GM12872 (cell line): ENCODE measurements at regions not wholly inside any gene's neighbourhood (a gene's known extent, or its start where the extent isn't known, plus 50 kb on each side); places are given as distances from the start of the nearest gene placed in this dataset.

Experiments
- CTCF ChIP-seq: IDR thresholded peaks from 3 replicates; pipeline ENCODE4 v1.5.1; 2011; ENCODE audit warnings: low read depth, mild to moderate bottlenecking, low read length, moderate library complexity; ENCODE audit not compliant: insufficient read depth

- TF ChIP-seq CTCF: no peak
These were observed 179.8 kb downstream of the OR13H1 start for GRCh38 chrX:131723646-131724045.

- TF ChIP-seq CTCF: no peak
These were observed 180.4 kb downstream of the OR13H1 start for GRCh38 chrX:131724292-131724691.

GRCh38 chrX:131725001-131725654 is 181.3 kb downstream of the OR13H1 start:
- TF ChIP-seq CTCF: no peak

DNA sequence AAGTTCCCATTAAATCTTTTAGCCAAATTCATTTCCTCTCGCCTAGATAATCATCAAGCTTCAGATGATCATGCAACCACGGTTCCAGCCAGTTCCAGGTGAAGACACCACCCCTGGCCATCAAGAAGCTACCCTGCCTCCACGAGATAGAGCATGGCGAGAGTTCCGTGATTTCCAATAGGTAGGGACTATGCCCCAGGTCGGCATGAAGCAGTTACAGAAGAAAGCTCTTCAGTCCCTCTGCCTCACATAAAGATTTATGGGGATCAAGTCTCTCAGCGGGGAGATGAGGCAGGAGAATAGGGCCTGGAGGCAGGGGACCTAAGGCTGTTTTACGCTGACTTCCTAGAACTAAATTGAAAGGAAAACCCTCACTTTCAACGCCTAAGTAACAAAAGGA is 183.9 kb downstream of the OR13H1 start:
- no peak for TF ChIP-seq CTCF

- TF ChIP-seq CTCF: no peak
These were observed 184.6 kb downstream of the OR13H1 start for GRCh38 chrX:131728295-131729145.

DNA sequence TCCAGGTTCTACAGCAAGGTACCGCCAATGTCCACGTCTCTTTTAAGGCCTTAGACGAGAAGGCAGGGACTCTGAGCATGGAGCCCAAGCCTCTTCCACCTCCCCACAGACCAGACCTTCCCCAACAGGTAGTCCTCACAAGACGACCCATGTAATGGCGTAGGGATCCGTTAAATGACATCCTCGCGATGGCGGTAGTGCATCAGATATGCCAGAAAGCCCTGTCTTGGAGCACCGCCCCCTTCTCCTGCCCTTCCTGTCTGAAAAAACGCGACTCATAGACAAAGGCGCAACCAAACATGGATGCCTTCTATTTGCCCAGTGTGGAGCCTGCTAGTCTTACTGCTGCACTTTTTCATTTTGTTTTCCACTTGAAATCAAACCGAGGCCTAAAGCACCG is 185.4 kb downstream of the OR13H1 start:
- TF ChIP-seq CTCF: no peak

DNA sequence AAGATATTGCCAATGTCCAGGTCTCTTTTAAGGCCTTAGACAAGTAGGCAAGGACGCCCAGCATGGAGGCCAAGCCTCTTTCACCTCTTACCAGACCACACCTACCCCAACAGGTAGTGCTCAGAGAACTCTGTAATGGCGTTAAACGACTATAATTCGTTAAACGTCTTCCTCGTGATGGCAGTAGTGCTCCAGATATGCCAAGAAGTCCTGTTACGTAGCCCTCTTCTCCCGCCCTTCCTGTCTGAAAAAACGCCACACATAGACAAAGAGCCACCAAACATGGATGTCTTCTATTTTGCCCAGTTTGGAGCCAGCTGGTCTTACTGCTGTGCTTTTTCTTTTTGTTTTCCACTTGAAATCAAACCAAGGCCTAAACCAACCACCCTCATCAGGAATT is 190.7 kb downstream of the OR13H1 start:
- no peak for TF ChIP-seq CTCF
